ENCODE measurements at regions not wholly inside any gene's neighbourhood (a gene's known extent, or its start where the extent isn't known, plus 50 kb on each side); places are given as distances from the start of the nearest gene placed in this dataset.

DNA sequence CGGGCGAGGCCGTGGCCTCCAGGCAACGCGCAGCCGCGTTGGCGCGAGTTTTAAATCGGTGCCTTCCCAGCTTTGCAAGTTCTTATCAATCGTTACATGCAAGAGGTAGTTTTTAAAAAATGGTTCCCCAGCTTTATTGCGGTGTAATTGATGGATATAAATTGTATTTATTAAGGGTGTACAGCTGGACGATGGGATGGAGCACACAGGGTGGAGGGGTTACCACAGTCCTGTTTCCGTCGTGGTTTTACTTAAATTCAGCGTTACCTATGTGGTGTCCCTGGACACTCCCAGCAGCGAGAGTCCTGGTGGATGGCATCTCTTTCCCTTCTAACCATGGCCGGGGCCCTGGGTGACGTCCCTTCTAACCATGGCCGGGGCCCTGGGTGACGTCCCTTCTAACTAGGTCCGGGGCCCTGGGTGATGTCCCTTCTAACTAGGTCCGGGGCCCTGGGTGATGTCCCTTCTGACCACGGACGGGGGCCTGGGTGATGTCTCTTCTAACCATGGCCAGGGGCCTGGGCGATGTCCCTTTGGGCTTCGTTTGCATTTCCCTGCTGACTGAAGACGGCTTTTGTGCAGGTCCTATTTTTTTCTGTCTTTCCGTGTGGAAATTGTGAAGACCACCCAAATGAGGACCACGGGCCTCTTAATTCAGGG is 97.9 kb downstream of the TNFAIP2 start:
- TF ChIP-seq, protein P1, sequence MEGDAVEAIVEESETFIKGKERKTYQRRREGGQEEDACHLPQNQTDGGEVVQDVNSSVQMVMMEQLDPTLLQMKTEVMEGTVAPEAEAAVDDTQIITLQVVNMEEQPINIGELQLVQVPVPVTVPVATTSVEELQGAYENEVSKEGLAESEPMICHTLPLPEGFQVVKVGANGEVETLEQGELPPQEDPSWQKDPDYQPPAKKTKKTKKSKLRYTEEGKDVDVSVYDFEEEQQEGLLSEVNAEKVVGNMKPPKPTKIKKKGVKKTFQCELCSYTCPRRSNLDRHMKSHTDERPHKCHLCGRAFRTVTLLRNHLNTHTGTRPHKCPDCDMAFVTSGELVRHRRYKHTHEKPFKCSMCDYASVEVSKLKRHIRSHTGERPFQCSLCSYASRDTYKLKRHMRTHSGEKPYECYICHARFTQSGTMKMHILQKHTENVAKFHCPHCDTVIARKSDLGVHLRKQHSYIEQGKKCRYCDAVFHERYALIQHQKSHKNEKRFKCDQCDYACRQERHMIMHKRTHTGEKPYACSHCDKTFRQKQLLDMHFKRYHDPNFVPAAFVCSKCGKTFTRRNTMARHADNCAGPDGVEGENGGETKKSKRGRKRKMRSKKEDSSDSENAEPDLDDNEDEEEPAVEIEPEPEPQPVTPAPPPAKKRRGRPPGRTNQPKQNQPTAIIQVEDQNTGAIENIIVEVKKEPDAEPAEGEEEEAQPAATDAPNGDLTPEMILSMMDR (IDR thresholded peaks at IDR 0.05), result no peak
- TF ChIP-seq POLR2AphosphoS5 (IDR thresholded peaks at IDR 0.05) (no peak), POLR2A (IDR thresholded peaks at IDR 0.05) (no peak)
